Liver (tissue), 8 donors: ENCODE measurements at regions not wholly inside any gene's neighbourhood (a gene's known extent, or its start where the extent isn't known, plus 50 kb on each side); places are given as distances from the start of the nearest gene placed in this dataset.

Experiments used
- DNase-seq: peaks from one replicate; pipeline ENCODE4 v3.0.0-alpha.2; 2017; ENCODE audit warnings: low spot score
- H3K27ac ChIP-seq, 2 donors: one replicate each; pipeline ENCODE4 v1.7.0; 2013; ENCODE audit warnings: inconsistent platforms in 2 of 2, low read length in 2 of 2, control low read depth in 1 of 2, low read depth in 1 of 2, mild to moderate bottlenecking in 1 of 2
- H3K27me3 ChIP-seq, 4 donors: one replicate each; pipeline versions ENCODE4 v1.6.1 to v1.7.0; 2013; ENCODE audit warnings: low read length in 3 of 4, inconsistent platforms in 1 of 4, mild to moderate bottlenecking in 1 of 4, moderate library complexity in 1 of 4; ENCODE audit not compliant: control insufficient read depth in 4 of 4, insufficient read depth in 4 of 4
- H3K36me3 ChIP-seq, 4 donors: one replicate each; pipeline versions ENCODE4 v1.6.1 to v1.7.0; 2013; ENCODE audit warnings: low read length in 3 of 4, mild to moderate bottlenecking in 3 of 4, low read depth in 1 of 4, moderate library complexity in 1 of 4; ENCODE audit not compliant: control insufficient read depth in 4 of 4, insufficient read depth in 3 of 4
- H3K4me1 ChIP-seq, 4 donors: one replicate each; pipeline versions ENCODE4 v1.6.1 to v1.7.0; 2013; ENCODE audit warnings: low read length in 3 of 4, mild to moderate bottlenecking in 3 of 4, moderate library complexity in 1 of 4; ENCODE audit not compliant: control insufficient read depth in 4 of 4, insufficient read depth in 4 of 4
- H3K4me3 ChIP-seq, 3 donors: one replicate each; pipeline versions ENCODE4 v1.6.1 to v1.7.0; 2013; ENCODE audit warnings: low read length in 3 of 3, control low read depth in 1 of 3, low read depth in 1 of 3, mild to moderate bottlenecking in 1 of 3
- H3K9ac ChIP-seq, 2 donors: one replicate each; pipeline ENCODE4 v1.7.0; 2013; ENCODE audit warnings: low read length in 2 of 2, mild to moderate bottlenecking in 2 of 2, moderate library complexity in 2 of 2, control low read depth in 1 of 2, low read depth in 1 of 2
- H3K9me3 ChIP-seq, 4 donors: one replicate each; pipeline versions ENCODE4 v1.6.1 to v1.7.0; 2013; ENCODE audit warnings: low read length in 3 of 4; ENCODE audit not compliant: control insufficient read depth in 4 of 4
- EGR1 ChIP-seq, 2 donors: IDR thresholded peaks; 2 replicates each; pipeline ENCODE4 v1.6.1; 2016 to 2018; ENCODE audit warnings: antibody characterized with exemption in 2 of 2, low read depth in 2 of 2
- FOXA1 ChIP-seq: IDR thresholded peaks from 2 replicates; pipeline ENCODE4 v1.6.1; 2016; ENCODE audit warnings: antibody characterized with exemption
- FOXA2 ChIP-seq: IDR thresholded peaks from 2 replicates; pipeline ENCODE4 v1.6.1; 2016; ENCODE audit warnings: antibody characterized with exemption
- GABPA ChIP-seq, 2 donors: IDR thresholded peaks in 1 of 2; conservative IDR thresholded peaks in 1 of 2; 2 replicates each; pipeline ENCODE4 v1.6.1; 2016; ENCODE audit warnings: antibody characterized with exemption in 2 of 2, mild to moderate bottlenecking in 1 of 2, moderate library complexity in 1 of 2
- HNF4A ChIP-seq, 2 donors: conservative IDR thresholded peaks; 2 replicates each; pipeline ENCODE4 v1.6.1; 2016; ENCODE audit warnings: antibody characterized with exemption in 2 of 2, mild to moderate bottlenecking in 2 of 2
- HNF4G ChIP-seq: IDR thresholded peaks from 2 replicates; pipeline ENCODE4 v1.6.1; 2016; ENCODE audit warnings: antibody characterized with exemption
- NR2F2 ChIP-seq: IDR thresholded peaks from 2 replicates; pipeline ENCODE4 v1.6.1; 2016; ENCODE audit warnings: antibody characterized with exemption
- RAD21 ChIP-seq, 2 donors: IDR thresholded peaks; 2 replicates each; pipeline ENCODE4 v1.6.1; 2016; ENCODE audit warnings: antibody characterized with exemption in 2 of 2, mild to moderate bottlenecking in 2 of 2
- RXRA ChIP-seq, 2 donors: IDR thresholded peaks; 2 replicates each; pipeline ENCODE4 v1.6.1; 2017 to 2018; ENCODE audit warnings: antibody characterized with exemption in 2 of 2, mild to moderate bottlenecking in 1 of 2
- SP1 ChIP-seq: IDR thresholded peaks from 2 replicates; pipeline ENCODE4 v1.6.1; 2018; ENCODE audit warnings: antibody characterized with exemption, mild to moderate bottlenecking
- TAF1 ChIP-seq: conservative IDR thresholded peaks from 2 replicates; pipeline ENCODE4 v1.6.1; 2016; ENCODE audit warnings: antibody characterized with exemption, mild to moderate bottlenecking
- YY1 ChIP-seq: IDR thresholded peaks from 2 replicates; pipeline ENCODE4 v1.6.1; 2016; ENCODE audit warnings: antibody characterized with exemption, mild to moderate bottlenecking
- WGBS: extraction: QIAGEN DNeasy Blood & Tissue Kit; methylation state at CpG from one replicate; pipeline ENCODE4 v1.1.7; 2013; 5-methylcytosine and 5-hydroxymethylcytosine counted together
- TF ChIP-seq, protein P1 (sequence below): IDR thresholded peaks from 2 replicates; pipeline ENCODE4 v1.6.1; 2016; ENCODE audit warnings: antibody characterized with exemption
- TF ChIP-seq, protein P2 (sequence below): IDR thresholded peaks from 2 replicates; pipeline ENCODE4 v1.6.1; 2016; ENCODE audit warnings: antibody characterized with exemption, mild to moderate bottlenecking
- TF ChIP-seq, protein P3 (sequence below): IDR thresholded peaks from 2 replicates; pipeline ENCODE4 v1.6.1; 2016; ENCODE audit warnings: antibody characterized with exemption
- TF ChIP-seq, protein P4 (sequence below): IDR thresholded peaks from 2 replicates; pipeline ENCODE4 v1.6.1; 2016; ENCODE audit warnings: antibody characterized with exemption
- TF ChIP-seq, protein P5 (sequence below): fragments of 150-350 bp; IDR thresholded peaks from 2 replicates; pipeline ENCODE4 v1.5.1; 2017; ENCODE audit warnings: improper control_type of control experiment, low read depth, low read length; ENCODE audit not compliant: missing input control
- donor health status: healthy.
- donor health status: healthy.
- donor health status: healthy.
- donor health status: healthy.
- donor health status: healthy.

DNA sequence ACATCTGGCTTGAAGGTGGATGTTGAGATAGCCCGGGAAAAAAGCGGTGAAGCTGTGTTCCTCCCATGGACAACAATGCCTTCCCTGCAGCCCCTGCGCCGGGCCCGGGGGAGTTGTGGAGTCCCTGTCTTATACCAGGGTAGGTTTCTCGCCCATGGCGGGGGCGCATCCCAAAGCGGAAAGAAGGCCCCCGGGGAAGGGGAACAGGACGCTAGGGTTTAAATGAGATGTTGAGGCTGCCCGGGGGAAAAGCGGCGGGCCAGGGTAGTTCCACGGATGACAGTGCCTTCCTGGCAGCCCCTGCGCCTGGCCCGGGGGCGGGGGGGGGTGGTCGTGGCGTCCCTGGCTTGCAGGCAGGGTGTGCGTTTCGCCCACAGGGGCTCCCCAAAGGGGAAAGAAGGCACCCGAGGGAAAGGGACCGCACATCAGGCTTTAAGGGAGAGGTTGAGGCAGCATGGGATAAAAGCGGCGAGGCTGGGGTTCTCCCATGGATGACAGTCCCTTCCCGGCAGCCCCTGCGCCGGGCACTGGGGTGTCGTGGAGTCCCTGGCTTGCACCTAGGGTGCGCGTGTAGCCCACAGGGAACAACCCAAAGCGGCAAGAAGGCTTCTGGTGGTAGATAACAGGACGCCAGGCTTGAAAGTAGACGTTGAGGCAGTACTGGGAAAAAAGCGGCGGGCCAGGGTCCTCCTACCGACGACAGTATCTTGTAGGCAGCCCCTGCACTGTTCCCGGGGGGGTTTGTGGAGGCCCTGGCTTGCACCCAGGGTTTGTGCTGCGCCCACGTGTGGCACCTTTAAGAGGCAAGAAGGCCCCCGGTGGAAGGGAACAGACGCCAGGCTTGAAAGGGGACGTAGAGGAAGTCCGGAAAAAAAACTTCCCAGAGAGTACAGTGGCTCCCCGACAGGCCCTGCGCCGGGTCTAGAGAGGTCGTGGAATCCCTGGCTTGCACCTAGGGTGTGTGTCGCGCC, 160.8 kb upstream of the ALG10B start:
- H3K4me1 ChIP-seq: no peaks in the 10 kb centered on the region
- TF ChIP-seq SP1 (no peak), FOXA1 (no peak), RXRA (IDR thresholded peaks at IDR 0.05) (no peak), GABPA (IDR thresholded peaks at IDR 0.05 in 1 of 2, conservative IDR thresholded peaks at IDR 0.05 in 1 of 2) (no peak), HNF4A (conservative IDR thresholded peaks at IDR 0.05) (no peak), RAD21 (IDR thresholded peaks at IDR 0.05) (no peak), FOXA2 (no peak), HNF4G (no peak), EGR1 (IDR thresholded peaks at IDR 0.05; ENCODE audit: low read depth in 2 of 2) (no peak), NR2F2 (no peak), YY1 (no peak), TAF1 (no peak)
- TF ChIP-seq, protein P1, sequence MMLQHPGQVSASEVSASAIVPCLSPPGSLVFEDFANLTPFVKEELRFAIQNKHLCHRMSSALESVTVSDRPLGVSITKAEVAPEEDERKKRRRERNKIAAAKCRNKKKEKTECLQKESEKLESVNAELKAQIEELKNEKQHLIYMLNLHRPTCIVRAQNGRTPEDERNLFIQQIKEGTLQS: no peak
- TF ChIP-seq, protein P2, sequence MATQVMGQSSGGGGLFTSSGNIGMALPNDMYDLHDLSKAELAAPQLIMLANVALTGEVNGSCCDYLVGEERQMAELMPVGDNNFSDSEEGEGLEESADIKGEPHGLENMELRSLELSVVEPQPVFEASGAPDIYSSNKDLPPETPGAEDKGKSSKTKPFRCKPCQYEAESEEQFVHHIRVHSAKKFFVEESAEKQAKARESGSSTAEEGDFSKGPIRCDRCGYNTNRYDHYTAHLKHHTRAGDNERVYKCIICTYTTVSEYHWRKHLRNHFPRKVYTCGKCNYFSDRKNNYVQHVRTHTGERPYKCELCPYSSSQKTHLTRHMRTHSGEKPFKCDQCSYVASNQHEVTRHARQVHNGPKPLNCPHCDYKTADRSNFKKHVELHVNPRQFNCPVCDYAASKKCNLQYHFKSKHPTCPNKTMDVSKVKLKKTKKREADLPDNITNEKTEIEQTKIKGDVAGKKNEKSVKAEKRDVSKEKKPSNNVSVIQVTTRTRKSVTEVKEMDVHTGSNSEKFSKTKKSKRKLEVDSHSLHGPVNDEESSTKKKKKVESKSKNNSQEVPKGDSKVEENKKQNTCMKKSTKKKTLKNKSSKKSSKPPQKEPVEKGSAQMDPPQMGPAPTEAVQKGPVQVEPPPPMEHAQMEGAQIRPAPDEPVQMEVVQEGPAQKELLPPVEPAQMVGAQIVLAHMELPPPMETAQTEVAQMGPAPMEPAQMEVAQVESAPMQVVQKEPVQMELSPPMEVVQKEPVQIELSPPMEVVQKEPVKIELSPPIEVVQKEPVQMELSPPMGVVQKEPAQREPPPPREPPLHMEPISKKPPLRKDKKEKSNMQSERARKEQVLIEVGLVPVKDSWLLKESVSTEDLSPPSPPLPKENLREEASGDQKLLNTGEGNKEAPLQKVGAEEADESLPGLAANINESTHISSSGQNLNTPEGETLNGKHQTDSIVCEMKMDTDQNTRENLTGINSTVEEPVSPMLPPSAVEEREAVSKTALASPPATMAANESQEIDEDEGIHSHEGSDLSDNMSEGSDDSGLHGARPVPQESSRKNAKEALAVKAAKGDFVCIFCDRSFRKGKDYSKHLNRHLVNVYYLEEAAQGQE: no peak
- TF ChIP-seq, protein P3, sequence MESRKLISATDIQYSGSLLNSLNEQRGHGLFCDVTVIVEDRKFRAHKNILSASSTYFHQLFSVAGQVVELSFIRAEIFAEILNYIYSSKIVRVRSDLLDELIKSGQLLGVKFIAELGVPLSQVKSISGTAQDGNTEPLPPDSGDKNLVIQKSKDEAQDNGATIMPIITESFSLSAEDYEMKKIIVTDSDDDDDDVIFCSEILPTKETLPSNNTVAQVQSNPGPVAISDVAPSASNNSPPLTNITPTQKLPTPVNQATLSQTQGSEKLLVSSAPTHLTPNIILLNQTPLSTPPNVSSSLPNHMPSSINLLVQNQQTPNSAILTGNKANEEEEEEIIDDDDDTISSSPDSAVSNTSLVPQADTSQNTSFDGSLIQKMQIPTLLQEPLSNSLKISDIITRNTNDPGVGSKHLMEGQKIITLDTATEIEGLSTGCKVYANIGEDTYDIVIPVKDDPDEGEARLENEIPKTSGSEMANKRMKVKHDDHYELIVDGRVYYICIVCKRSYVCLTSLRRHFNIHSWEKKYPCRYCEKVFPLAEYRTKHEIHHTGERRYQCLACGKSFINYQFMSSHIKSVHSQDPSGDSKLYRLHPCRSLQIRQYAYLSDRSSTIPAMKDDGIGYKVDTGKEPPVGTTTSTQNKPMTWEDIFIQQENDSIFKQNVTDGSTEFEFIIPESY: no peak
- no peak for DNase-seq
- H3K36me3 ChIP-seq: no peaks in the 10 kb centered on the region
- no peaks in the 10 kb centered on the region for H3K9me3 ChIP-seq
- no peaks in the 10 kb centered on the region for H3K27me3 ChIP-seq
- no peak overlapping the region for H3K4me3 ChIP-seq
- H3K27ac ChIP-seq: no peak overlapping the region
- 73% methylated on average over 52 of the region's 52 CpGs for WGBS
- no peak overlapping the region for H3K9ac ChIP-seq

DNA sequence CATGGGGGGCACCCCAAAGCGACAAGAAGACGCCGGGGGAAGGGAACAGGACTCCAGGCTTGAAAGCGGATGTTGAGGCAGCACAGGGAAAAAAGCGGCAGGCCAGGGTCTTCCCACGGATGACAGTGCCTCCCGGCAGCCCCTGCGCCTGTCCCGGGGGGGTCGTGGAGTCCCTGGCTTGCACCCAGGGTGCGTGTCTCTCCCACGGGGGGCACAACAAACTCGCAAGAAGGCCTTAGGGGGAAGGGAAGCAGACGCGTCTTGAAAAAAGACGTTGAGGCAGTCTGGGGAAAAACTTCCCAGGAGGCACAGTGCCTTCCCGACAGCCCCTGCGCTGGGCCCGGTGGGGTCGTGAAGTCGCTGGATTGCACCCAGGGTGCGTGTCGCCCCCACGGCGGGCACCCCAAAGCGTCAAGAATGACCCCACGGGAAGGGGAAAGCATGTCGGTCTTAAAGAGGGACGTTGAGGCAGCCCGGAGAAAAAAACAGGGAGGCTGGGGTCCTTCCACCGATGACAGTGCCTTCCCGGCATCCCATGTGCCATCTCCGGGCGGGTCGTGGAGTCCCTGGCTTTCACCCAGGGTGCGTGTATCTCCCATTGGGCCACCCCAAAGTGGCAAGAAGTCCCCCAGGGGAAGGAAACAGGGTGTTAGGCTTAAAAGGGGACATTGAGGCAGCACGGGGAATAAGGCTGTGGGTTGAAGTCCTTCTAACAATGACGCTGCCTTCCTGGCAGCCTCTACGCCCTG, 159.9 kb upstream of the ALG10B start:
- no peak for DNase-seq
- Histone ChIP-seq H3K4me3 (no peak overlapping the region), H3K9me3 (no peaks in the 10 kb centered on the region), H3K4me1 (no peaks in the 10 kb centered on the region), H3K9ac (no peak overlapping the region), H3K36me3 (no peaks in the 10 kb centered on the region), H3K27me3 (no peaks in the 10 kb centered on the region), H3K27ac (no peak overlapping the region)
- 76% methylated on average over 39 of the region's 39 CpGs for WGBS
- TF ChIP-seq YY1 (no peak), TAF1 (no peak), NR2F2 (no peak), GABPA (IDR thresholded peaks at IDR 0.05 in 1 of 2, conservative IDR thresholded peaks at IDR 0.05 in 1 of 2) (no peak), SP1 (no peak), FOXA1 (no peak), RAD21 (IDR thresholded peaks at IDR 0.05) (no peak), FOXA2 (no peak)
- TF ChIP-seq, protein P2: no peak
- TF ChIP-seq, protein P4, sequence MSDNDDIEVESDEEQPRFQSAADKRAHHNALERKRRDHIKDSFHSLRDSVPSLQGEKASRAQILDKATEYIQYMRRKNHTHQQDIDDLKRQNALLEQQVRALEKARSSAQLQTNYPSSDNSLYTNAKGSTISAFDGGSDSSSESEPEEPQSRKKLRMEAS: no peak
- TF ChIP-seq, protein P5, sequence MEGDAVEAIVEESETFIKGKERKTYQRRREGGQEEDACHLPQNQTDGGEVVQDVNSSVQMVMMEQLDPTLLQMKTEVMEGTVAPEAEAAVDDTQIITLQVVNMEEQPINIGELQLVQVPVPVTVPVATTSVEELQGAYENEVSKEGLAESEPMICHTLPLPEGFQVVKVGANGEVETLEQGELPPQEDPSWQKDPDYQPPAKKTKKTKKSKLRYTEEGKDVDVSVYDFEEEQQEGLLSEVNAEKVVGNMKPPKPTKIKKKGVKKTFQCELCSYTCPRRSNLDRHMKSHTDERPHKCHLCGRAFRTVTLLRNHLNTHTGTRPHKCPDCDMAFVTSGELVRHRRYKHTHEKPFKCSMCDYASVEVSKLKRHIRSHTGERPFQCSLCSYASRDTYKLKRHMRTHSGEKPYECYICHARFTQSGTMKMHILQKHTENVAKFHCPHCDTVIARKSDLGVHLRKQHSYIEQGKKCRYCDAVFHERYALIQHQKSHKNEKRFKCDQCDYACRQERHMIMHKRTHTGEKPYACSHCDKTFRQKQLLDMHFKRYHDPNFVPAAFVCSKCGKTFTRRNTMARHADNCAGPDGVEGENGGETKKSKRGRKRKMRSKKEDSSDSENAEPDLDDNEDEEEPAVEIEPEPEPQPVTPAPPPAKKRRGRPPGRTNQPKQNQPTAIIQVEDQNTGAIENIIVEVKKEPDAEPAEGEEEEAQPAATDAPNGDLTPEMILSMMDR: no peak
- TF ChIP-seq, protein P1: no peak
